ENCODE measurements at regions not wholly inside any gene's neighbourhood (a gene's known extent, or its start where the extent isn't known, plus 50 kb on each side); places are given as distances from the start of the nearest gene placed in this dataset.
A peak's percentile ranks its signal among the peaks of the same experiment; 100 is the strongest.
"Not testable (repeated sequence)": the region's sequence is repeated elsewhere in the genome, so short reads cannot be mapped to it uniquely, and the experiment has no call there.

DNA sequence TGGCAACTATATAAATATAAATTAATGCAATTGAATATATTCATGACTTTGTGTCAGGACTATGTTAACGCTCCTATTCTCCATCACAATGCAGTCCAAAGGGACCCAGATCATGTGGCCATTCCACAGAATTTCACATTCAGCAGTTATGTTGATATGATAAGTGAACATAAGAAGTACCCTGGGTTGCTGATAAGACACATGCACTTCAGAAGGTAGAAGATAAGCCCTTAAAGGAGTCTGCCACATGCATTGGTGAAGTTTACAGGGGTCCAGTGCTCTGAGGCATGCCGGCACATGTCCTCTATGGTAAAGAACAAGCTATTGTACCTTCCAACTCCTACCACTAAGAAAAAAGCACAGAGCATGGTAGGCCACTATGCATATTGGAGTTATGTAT, 76.4 kb downstream of the PHAX start:
- DNase-seq (ENCODE audit: low spot score), result no peak

GRCh38 chr5:126680191-126680817, 79.6 kb downstream of the PHAX start:
- no peak for DNase-seq (ENCODE audit: low spot score)

GRCh38 chr5:126681314-126681713, 80.6 kb downstream of the PHAX start:
- DNase-seq (ENCODE audit: low spot score), result not testable (repeated sequence)

- DNase-seq (ENCODE audit: low spot score), result no peak
These were observed 81.2 kb downstream of the PHAX start for GRCh38 chr5:126681970-126682369.

DNA sequence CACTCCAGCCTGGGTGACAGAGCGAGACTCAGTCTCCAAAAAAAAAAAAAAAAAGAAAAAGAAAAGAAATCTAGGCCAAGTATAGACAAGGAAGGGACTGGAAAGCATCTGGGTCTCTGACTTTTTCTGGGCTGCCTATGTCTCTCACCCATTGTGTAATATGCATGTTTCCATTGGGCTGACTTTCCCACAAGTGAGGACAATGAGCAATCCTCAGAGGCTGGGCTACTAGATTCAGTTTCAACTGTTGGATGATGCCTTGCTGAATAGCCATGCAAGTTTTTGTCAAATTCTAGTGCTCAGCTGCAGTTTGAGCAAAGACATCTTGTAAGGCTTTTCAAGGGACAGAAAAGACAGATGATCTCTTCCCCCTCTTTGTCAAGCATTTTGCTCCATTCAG, 82.1 kb downstream of the PHAX start:
- DNase-seq (ENCODE audit: low spot score), result no peak

DNA sequence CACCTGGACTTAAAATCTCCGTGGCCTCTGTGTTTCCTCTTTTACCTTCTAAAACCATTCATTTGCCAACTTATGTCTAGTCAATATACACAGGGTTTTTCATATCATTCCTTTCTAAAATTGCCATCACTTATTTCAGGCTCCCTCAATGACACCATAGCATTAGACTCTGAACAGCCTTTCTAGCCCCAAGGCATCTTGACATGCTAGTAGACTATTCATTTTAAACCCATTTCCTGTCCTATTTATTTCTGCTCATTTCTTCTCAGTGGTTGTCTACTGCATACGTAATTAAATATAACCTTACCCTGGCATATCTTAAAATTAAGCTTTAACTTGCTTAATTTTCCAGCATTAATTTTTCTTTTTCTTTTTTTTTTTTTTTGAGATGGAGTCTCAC, 83.2 kb downstream of the PHAX start:
- DNase-seq (ENCODE audit: low spot score), result no peak

GRCh38 chr5:126684656-126685442, 84.1 kb downstream of the PHAX start:
- DNase-seq (ENCODE audit: low spot score), result not testable (repeated sequence)

GRCh38 chr5:126686451-126687126, 85.8 kb downstream of the PHAX start:
- no peak for DNase-seq (ENCODE audit: low spot score)

DNA sequence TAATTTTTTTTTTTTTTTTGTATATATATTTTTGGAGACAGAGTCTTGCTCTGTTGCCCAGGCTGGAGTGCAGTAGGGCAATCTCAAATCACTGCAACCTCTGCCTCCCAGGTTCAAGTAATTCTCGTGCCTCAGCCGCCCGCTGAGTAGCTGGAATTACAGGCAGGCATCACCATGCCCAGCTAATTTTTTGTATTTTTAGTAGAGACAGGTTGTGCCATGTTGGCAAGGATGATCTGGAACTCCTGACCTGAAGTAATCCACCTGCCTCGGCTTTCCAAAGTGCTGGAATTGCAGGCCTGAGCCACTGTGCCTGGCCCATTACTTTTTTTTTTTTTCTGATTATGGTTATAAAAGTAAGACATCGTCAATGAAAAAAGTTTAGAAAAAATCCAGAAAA, 84.0 kb upstream of the LMNB1 start:
- DNase-seq (ENCODE audit: low spot score), result peak; percentile 94

DNA sequence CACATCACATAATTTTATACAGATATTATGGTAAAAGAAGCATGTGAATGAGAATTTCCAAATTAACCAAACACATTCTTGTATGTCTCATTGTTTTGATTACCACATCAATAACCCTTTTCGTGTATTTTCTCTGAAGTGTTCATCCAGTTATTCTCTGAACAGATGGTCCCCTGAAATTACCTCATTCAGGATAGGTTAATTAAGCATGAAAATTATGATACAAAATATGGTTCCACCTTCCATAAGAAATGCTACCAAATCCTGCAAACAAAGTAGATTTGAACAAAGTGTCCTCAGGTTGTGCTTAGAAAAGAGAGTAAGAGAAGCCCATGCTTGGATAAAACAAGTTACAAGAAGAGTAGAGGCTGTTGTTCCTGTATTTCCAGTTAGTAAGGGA, 83.1 kb upstream of the LMNB1 start:
- DNase-seq (ENCODE audit: low spot score), result peak; percentile 84

- DNase-seq (ENCODE audit: low spot score), result no peak
These were observed 82.5 kb upstream of the LMNB1 start for GRCh38 chr5:126694403-126694802.

DNA sequence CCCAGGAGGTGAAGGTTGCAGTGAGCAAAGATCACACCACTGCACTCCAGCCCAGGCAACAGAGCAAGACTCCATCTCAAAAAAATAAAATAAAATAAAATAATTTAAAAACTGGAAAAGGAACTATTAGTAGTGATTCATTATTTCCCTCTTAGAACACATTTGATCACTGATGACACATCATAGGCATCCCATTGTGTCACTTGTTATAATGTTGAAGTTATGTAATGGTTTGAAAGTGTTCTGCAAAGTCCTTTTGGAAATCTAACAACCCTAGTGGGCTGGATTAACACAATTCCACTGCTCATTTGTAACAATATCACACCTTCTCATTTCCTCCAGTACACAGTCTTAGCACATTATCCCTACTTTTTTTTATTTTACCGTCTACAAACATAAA, 81.8 kb upstream of the LMNB1 start:
- DNase-seq (ENCODE audit: low spot score), result no peak

- no peak for DNase-seq (ENCODE audit: low spot score)
These were observed 69.9 kb upstream of the LMNB1 start for GRCh38 chr5:126707080-126707479.

- DNase-seq (ENCODE audit: low spot score), result no peak
These were observed 61.2 kb upstream of the LMNB1 start for GRCh38 chr5:126715765-126716164.

DNA sequence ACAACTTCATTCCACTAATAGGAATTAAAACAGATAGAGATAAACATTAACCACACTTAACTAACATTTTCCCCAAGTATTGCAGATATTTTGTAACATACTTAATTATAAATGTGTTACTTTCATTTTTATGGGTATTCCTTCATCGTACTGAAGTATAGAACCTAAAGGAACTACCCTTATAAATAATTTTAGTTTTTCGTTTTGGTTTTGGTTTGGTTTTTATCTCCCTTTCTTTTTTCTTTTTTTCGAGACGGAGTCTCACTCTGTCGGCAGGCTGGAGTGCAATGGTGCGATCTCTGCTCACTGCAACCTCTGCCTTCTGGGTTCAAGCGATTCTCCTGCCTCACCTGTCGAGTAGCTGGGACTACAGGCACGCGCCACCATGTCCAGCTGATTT, 60.1 kb upstream of the LMNB1 start:
- no peak for DNase-seq (ENCODE audit: low spot score)

- DNase-seq (ENCODE audit: low spot score), result no peak
These were observed 58.6 kb upstream of the LMNB1 start for GRCh38 chr5:126718236-126718868.

DNA sequence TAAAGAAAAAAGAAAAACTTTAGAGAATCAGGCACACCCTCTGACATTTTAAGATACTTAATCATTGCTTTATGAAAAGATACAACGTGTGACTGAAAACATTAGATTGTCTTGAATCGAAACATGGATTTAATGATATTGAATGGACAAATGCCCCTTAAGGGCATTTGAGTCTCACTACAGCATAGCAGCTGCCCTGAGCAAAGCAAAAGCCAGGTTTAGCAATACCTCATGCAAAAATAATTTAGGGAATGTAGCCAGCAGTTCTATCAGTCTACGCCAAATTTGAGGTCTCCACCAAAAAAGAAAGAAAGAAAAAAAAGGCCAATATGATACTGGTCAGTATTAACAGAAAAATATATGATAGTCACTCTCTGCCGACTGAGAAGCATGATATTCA, 56.6 kb upstream of the LMNB1 start:
- DNase-seq (ENCODE audit: low spot score), result peak; percentile 27

DNA sequence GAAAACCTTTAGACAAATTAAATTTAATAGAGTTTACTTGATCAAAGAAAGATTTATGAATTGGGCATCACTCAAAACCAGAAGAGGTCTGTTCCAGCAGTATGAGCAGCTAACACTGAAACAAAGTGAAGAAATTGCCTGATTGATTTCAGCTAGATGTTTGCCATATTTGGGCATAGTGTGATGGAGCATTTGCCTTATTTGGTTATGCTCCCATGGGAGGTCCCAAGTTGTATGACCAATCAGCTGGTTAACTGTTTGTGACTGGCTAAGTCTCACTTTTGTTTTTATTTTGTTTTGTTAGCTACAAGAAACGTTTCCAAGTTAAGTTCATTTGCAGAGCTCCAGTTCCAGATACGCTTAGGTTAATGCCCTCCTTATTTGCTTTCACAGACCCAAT, 53.3 kb upstream of the LMNB1 start:
- DNase-seq (ENCODE audit: low spot score), result no peak

Data from cerebellar cortex (tissue), 1 donor.